B cell (primary cell): ENCODE measurements at regions not wholly inside any gene's neighbourhood (a gene's known extent, or its start where the extent isn't known, plus 50 kb on each side); places are given as distances from the start of the nearest gene placed in this dataset.

Experiments used
- ATAC-seq: fragments of 200-7000 bp; cut with Tn5 transposase; one replicate; pipeline ENCODE4 v1.10.0; 2021; ENCODE audit warnings: low read depth, mild to moderate bottlenecking, moderate number of reproducible peaks, moderate library complexity
- CTCF ChIA-PET: fragments of 350-600 bp; sonication (Branson Sonifier 250); formaldehyde crosslinking; loops from one replicate; lab custom pipeline; 2021; ENCODE audit warnings: antibody characterized with exemption, inconsistent platforms; lab: Charles Lee
- POLR2A ChIA-PET: fragments of 350-600 bp; sonication (Branson Sonifier 250); formaldehyde crosslinking; loops from one replicate; lab custom pipeline; 2021; ENCODE audit warnings: antibody characterized with exemption; lab: Charles Lee
- DNase-seq: peaks from one replicate; pipeline ENCODE4 v3.0.0; 2013
- H2AFZ ChIP-seq: 2 replicates; pipeline ENCODE4 v1.6.1; 2012; ENCODE audit warnings: mild to moderate bottlenecking, low read depth, low read length; ENCODE audit not compliant: insufficient read depth, poor library complexity, severe bottlenecking
- H3K27ac ChIP-seq, 2 donors: 1 replicate in 1 of 2; 2 replicates in 1 of 2; pipeline ENCODE4 v1.5.1; 2012 to 2013; ENCODE audit warnings: low read length in 2 of 2, mild to moderate bottlenecking in 2 of 2, moderate library complexity in 1 of 2
- H3K27me3 ChIP-seq, 4 experiments: fragments of 200-600 bp in 1 of 4; sonication (generic) in 1 of 4; replicated peaks in 1 of 4; 1 replicate in 2 of 4; 2 replicates in 2 of 4; pipeline versions ENCODE4 v1.6.1 to v1.7.0; 2013 to 2016; ENCODE audit warnings: low read length in 3 of 4, mild to moderate bottlenecking in 2 of 4, mixed read lengths in 1 of 4, moderate library complexity in 1 of 4; ENCODE audit not compliant: insufficient read depth in 4 of 4, control insufficient read depth in 3 of 4; ENCODE audit errors: control extremely low read depth in 1 of 4
- H3K36me3 ChIP-seq, 2 experiments: replicated peaks in 1 of 2; 1 replicate in 1 of 2; 2 replicates in 1 of 2; pipeline versions ENCODE4 v1.6.1 to v1.7.1; 2013; ENCODE audit warnings: low read length in 1 of 2; ENCODE audit not compliant: insufficient read depth in 2 of 2, control insufficient read depth in 1 of 2; ENCODE audit errors: control extremely low read depth in 1 of 2, extremely low read depth in 1 of 2
- H3K4me1 ChIP-seq, 2 donors: fragments of 200-600 bp in 1 of 2; sonication (generic) in 1 of 2; 1 replicate in 1 of 2; 2 replicates in 1 of 2; pipeline versions ENCODE4 v1.5.1 to v1.6.1; 2013 to 2017; ENCODE audit warnings: low read length in 2 of 2; ENCODE audit not compliant: control insufficient read depth in 2 of 2, insufficient read depth in 2 of 2
- H3K4me2 ChIP-seq: replicated peaks from 2 replicates; pipeline ENCODE3; 2012; ENCODE audit warnings: mild to moderate bottlenecking, low read depth, low read length; ENCODE audit not compliant: poor library complexity, severe bottlenecking
- H3K4me3 ChIP-seq, 5 experiments: fragments of 200-600 bp in 1 of 5; sonication (generic) in 1 of 5; 1 replicate in 3 of 5; 2 replicates in 2 of 5; pipeline versions ENCODE4 v1.5.1 to v1.7.0; 2011 to 2016; ENCODE audit warnings: low read length in 4 of 5, mild to moderate bottlenecking in 4 of 5, low read depth in 2 of 5, control low read depth in 1 of 5, moderate library complexity in 1 of 5; ENCODE audit not compliant: insufficient read depth in 1 of 5; ENCODE audit errors: control extremely low read depth in 1 of 5, extremely low read depth in 1 of 5
- H3K79me2 ChIP-seq: fragments of 200-600 bp; sonication (generic); one replicate; pipeline ENCODE4 v1.6.0; 2016; ENCODE audit warnings: low read length; ENCODE audit not compliant: control insufficient read depth, insufficient read depth
- H3K9ac ChIP-seq: fragments of 200-600 bp; sonication (generic); 2 replicates; pipeline ENCODE4 v1.6.1; 2017; ENCODE audit warnings: mild to moderate bottlenecking, low read length, moderate library complexity
- H3K9me3 ChIP-seq, 3 donors: one replicate each; pipeline versions ENCODE4 v1.6.1 to v1.7.1; 2013; ENCODE audit warnings: low read length in 2 of 3; ENCODE audit not compliant: control insufficient read depth in 2 of 3, insufficient read depth in 1 of 3; ENCODE audit errors: control extremely low read depth in 1 of 3
- H4K20me1 ChIP-seq: 2 replicates; pipeline ENCODE4 v1.6.0; 2012; ENCODE audit warnings: mild to moderate bottlenecking, low read length; ENCODE audit not compliant: insufficient read depth, control insufficient read depth, poor library complexity, severe bottlenecking
- H3K27ac Mint-ChIP-seq: one replicate; pipeline ENCODE4 v1.8.0; 2021; ENCODE audit warnings: mixed read lengths
- H3K27me3 Mint-ChIP-seq: one replicate; pipeline ENCODE4 v1.8.0; 2021; ENCODE audit warnings: mixed read lengths
- H3K4me1 Mint-ChIP-seq: one replicate; pipeline ENCODE4 v1.8.0; 2021; ENCODE audit warnings: mixed read lengths
- H3K4me3 Mint-ChIP-seq: one replicate; pipeline ENCODE4 v1.8.0; 2021; ENCODE audit warnings: mixed read lengths
- H3K9me3 Mint-ChIP-seq: one replicate; pipeline ENCODE4 v1.8.0; 2022; ENCODE audit warnings: mixed read lengths; ENCODE audit not compliant: insufficient read depth
- CTCF ChIP-seq: fragments of 200-600 bp; IDR thresholded peaks from one replicate; pipeline ENCODE4 v1.8.0; 2022; ENCODE audit warnings: antibody characterized with exemption, mild to moderate bottlenecking
- EZH2 ChIP-seq: IDR thresholded peaks from 2 replicates; pipeline ENCODE4 v1.6.1; 2012; ENCODE audit warnings: borderline replicate concordance, low read depth, mild to moderate bottlenecking, moderate library complexity, low read length; ENCODE audit not compliant: insufficient read depth, poor library complexity, severe bottlenecking
- WGBS: methylation state at CpG from one replicate; pipeline ENCODE4 v1.1.5; 2013; ENCODE audit warnings: missing lambda C conversion rate; ENCODE audit not compliant: insufficient coverage; 5-methylcytosine and 5-hydroxymethylcytosine counted together
- intact Hi-C: fragments of 100-400 bp; cut with micrococcal nuclease; formaldehyde crosslinking; loops from one replicate; pipeline ENCODE4 v1.10.0; 2022

DNA sequence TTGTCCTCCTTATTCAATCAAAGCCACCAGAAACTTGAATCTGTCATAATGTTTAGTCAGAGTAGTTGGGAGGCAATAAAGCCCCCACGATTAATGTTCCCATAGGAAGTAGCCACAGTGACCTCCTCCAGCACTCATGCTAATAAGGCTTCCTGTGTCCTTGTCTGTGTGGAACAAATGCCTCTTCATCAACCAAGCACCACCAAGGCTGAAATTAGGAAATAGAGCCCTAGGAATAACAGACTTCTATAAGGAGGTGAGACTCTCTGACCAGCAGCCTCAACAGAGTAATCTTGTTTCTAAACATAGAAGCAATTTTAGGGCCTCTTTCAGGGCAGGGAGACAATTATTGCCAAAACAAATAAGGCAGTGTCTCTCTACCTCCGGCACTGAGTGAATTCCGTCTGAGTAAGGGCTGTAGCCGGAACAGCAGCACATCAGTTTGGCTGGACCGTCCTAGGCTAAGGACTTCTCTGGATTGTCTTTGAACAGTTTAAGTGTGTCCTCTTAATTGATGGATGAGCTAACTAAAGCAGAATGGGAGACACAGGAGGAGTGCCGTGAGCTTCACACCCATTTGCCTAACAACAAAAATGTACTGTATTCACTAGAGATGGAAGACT lies 329.2 kb upstream of the HAND2 start:
- H3K27ac Mint-ChIP-seq, result no peak overlapping the region
- no peaks in the 10 kb centered on the region for H3K27me3 Mint-ChIP-seq
- H3K4me3 Mint-ChIP-seq, result no peak overlapping the region
- H3K27ac ChIP-seq, result no peak overlapping the region
- no peak for TF ChIP-seq CTCF
- no peak for TF ChIP-seq EZH2
- 78% methylated on average over 4 of the region's 6 CpGs for WGBS
- no peak overlapping the region for H3K4me3 ChIP-seq
- H3K9me3 ChIP-seq, result no peaks in the 10 kb centered on the region
- H3K4me1 Mint-ChIP-seq, result no peaks in the 10 kb centered on the region
- no peak overlapping the region for H3K4me2 ChIP-seq
- H3K36me3 ChIP-seq, result no peaks in the 10 kb centered on the region
- peaks cover 3% of the 10 kb centered on the region for H3K9me3 Mint-ChIP-seq
- POLR2A ChIA-PET, result no interaction called here
- H3K9ac ChIP-seq, result no peak overlapping the region
- DNase-seq (no peak), ATAC-seq (no peak)
- CTCF ChIA-PET, result no interaction called here
- intact Hi-C loops, result no loop called here
- no peak overlapping the region for H2AFZ ChIP-seq
- no peaks in the 10 kb centered on the region for H4K20me1 ChIP-seq
- no peaks in the 10 kb centered on the region for H3K4me1 ChIP-seq
- H3K79me2 ChIP-seq, result no peaks in the 10 kb centered on the region
- H3K27me3 ChIP-seq, result no peaks in the 10 kb centered on the region

- Histone ChIP-seq H3K79me2 (no peaks in the 10 kb centered on the region), H3K4me3 (no peak overlapping the region), H3K9me3 (no peaks in the 10 kb centered on the region), H4K20me1 (no peaks in the 10 kb centered on the region), H2AFZ (no peak overlapping the region), H3K36me3 (no peaks in the 10 kb centered on the region), H3K4me2 (no peak overlapping the region), H3K4me1 (no peaks in the 10 kb centered on the region), H3K27ac (no peak overlapping the region), H3K27me3 (no peaks in the 10 kb centered on the region), H3K9ac (no peak overlapping the region)
- H3K4me1 Mint-ChIP-seq, result no peaks in the 10 kb centered on the region
- DNase-seq, result no peak
- CTCF ChIA-PET, result no interaction called here
- TF ChIP-seq CTCF (no peak), EZH2 (no peak)
- no peak overlapping the region for H3K4me3 Mint-ChIP-seq
- ATAC-seq, result no peak
- H3K9me3 Mint-ChIP-seq, result peaks cover 3% of the 10 kb centered on the region
- intact Hi-C loops, result no loop called here
- H3K27me3 Mint-ChIP-seq, result no peaks in the 10 kb centered on the region
- POLR2A ChIA-PET, result no interaction called here
- H3K27ac Mint-ChIP-seq, result no peak overlapping the region
- no CpG with 5 or more reads among the region's 2 CpGs for WGBS
Measured at GRCh38 chr4:173858471-173858870, 328.4 kb upstream of the HAND2 start.
